Left lung (tissue), 4 donors: ENCODE measurements at regions not wholly inside any gene's neighbourhood (a gene's known extent, or its start where the extent isn't known, plus 50 kb on each side); places are given as distances from the start of the nearest gene placed in this dataset.

Source experiments
- ATAC-seq: fragments of 200-7000 bp; cut with Tn5 transposase; one replicate; pipeline ENCODE4 v1.9.1; 2020; ENCODE audit warnings: moderate library complexity
- DNase-seq, 4 donors: peaks; one replicate each; pipeline ENCODE4 v3.0.0-alpha.2; 2013 to 2020
- H3K27ac ChIP-seq, 2 donors: fragments of 200-600 bp; sonication (generic) in 1 of 2; one replicate each; pipeline versions ENCODE4 v1.5.0 to v1.8.0; 2020 to 2021
- H3K27me3 ChIP-seq, 2 donors: fragments of 200-600 bp; sonication (generic) in 1 of 2; one replicate each; pipeline versions ENCODE4 v1.5.0 to v1.8.0; 2020 to 2021
- H3K36me3 ChIP-seq, 2 donors: fragments of 200-600 bp; sonication (generic) in 1 of 2; one replicate each; pipeline versions ENCODE4 v1.5.0 to v1.8.0; 2020 to 2021
- H3K4me1 ChIP-seq, 2 donors: fragments of 200-600 bp; one replicate each; pipeline ENCODE4 v1.8.0; 2021
- H3K4me3 ChIP-seq, 2 donors: fragments of 200-600 bp; sonication (generic) in 1 of 2; one replicate each; pipeline versions ENCODE4 v1.5.0 to v1.8.0; 2020 to 2021; ENCODE audit warnings: mild to moderate bottlenecking in 1 of 2
- H3K9me3 ChIP-seq, 2 donors: fragments of 200-600 bp; sonication (generic) in 1 of 2; one replicate each; pipeline versions ENCODE4 v1.5.0 to v1.8.0; 2020 to 2021
- intact Hi-C, 2 donors: fragments of 100-400 bp; cut with DNase I; formaldehyde crosslinking; loops; one replicate each; pipeline versions ENCODE4 v1.11.2 to v1.14.2; 2022
- TF ChIP-seq, protein P1 (sequence below), 2 donors: fragments of 200-600 bp; sonication (generic) in 1 of 2; IDR thresholded peaks; one replicate each; pipeline versions ENCODE4 v1.5.0 to v1.8.0; 2021; ENCODE audit warnings: antibody characterized with exemption in 2 of 2
- donor health status: DM: no; HTN: yes; CAD: no.
- donor health status: DM: no; HTN: no; CAD: no.

DNA sequence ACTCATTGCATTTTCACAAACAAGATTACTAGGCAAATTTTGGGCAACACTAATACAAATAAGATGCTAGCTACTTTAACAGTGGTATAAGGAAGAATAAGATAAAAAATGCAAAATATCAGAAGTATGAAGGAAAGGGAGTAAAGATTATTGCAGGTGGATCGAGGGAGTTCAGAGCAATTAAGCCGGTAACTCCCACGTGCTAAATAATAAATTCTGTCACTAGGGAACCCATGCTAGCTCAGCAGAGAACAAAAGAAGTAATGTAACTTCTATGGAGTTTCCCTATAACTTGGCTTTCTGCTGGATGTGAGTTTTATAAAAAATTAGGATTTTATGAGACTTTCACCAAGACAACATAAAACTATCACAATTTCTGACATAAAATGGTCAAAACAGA lies 470.5 kb upstream of the RGS18 start:
- no peaks in the 10 kb centered on the region for H3K36me3 ChIP-seq
- no peak for DNase-seq

GRCh38 chr1:191690931-191691330 lies 467.3 kb upstream of the RGS18 start:
- intact Hi-C loops = no loop called here
- peaks cover 0 to 11% of the 10 kb centered on the region in 2 donors for H3K9me3 ChIP-seq

More for the DNA sequence above, 470.5 kb upstream of the RGS18 start:
- TF ChIP-seq, protein P1, sequence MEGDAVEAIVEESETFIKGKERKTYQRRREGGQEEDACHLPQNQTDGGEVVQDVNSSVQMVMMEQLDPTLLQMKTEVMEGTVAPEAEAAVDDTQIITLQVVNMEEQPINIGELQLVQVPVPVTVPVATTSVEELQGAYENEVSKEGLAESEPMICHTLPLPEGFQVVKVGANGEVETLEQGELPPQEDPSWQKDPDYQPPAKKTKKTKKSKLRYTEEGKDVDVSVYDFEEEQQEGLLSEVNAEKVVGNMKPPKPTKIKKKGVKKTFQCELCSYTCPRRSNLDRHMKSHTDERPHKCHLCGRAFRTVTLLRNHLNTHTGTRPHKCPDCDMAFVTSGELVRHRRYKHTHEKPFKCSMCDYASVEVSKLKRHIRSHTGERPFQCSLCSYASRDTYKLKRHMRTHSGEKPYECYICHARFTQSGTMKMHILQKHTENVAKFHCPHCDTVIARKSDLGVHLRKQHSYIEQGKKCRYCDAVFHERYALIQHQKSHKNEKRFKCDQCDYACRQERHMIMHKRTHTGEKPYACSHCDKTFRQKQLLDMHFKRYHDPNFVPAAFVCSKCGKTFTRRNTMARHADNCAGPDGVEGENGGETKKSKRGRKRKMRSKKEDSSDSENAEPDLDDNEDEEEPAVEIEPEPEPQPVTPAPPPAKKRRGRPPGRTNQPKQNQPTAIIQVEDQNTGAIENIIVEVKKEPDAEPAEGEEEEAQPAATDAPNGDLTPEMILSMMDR (IDR thresholded peaks at IDR 0.05) = no peak
- H3K4me1 ChIP-seq = no peaks in the 10 kb centered on the region
- H3K27ac ChIP-seq = no peak overlapping the region
- ATAC-seq = no peak
- H3K9me3 ChIP-seq = peaks cover 0 to 7% of the 10 kb centered on the region in 2 donors
- H3K27me3 ChIP-seq = no peaks in the 10 kb centered on the region
- intact Hi-C loops = no loop called here
- no peak overlapping the region for H3K4me3 ChIP-seq

GRCh38 chr1:191693797-191694196 lies 464.5 kb upstream of the RGS18 start:
- Histone ChIP-seq H3K27ac (no peak overlapping the region), H3K27me3 (no peaks in the 10 kb centered on the region), H3K36me3 (no peaks in the 10 kb centered on the region), H3K9me3 (peaks cover 0 to 11% of the 10 kb centered on the region in 2 donors), H3K4me1 (no peaks in the 10 kb centered on the region), H3K4me3 (no peak overlapping the region)
- TF ChIP-seq, protein P1 (IDR thresholded peaks at IDR 0.05) = no peak
- intact Hi-C loops = no loop called here
- ATAC-seq = no peak
- DNase-seq = no peak

More at GRCh38 chr1:191690931-191691330, 467.3 kb upstream of the RGS18 start:
- Histone ChIP-seq H3K36me3 (no peaks in the 10 kb centered on the region), H3K27me3 (no peaks in the 10 kb centered on the region), H3K27ac (no peak overlapping the region), H3K4me3 (no peak overlapping the region), H3K4me1 (no peaks in the 10 kb centered on the region)
- TF ChIP-seq, protein P1 (IDR thresholded peaks at IDR 0.05) = no peak
- DNase-seq = peak in 1 of 4 donors; percentile 1
- ATAC-seq = no peak

DNA sequence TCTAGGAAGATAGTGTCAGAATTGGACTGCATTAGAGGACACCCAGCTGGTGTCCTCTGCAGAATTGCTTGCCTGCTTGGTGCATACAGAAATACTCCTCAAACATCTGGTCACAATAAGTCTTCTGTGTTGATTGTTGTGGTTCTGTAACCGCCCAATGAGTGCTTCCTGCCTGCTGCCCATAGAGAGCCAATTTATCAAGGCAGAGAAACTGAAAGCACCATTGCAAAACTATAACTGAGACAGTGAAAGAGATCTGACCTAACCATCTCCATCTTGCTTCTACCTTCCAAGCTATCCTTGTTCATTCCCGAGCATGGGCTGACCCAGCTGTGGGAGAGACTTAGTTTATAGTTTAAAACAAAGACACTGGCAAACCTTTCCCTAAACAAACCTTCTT lies 462.4 kb upstream of the RGS18 start:
- Histone ChIP-seq H3K4me3 (no peak overlapping the region), H3K36me3 (no peaks in the 10 kb centered on the region), H3K4me1 (no peaks in the 10 kb centered on the region), H3K27ac (no peak overlapping the region), H3K27me3 (no peaks in the 10 kb centered on the region), H3K9me3 (peaks cover 0 to 11% of the 10 kb centered on the region in 2 donors)
- intact Hi-C loops = no loop called here
- TF ChIP-seq, protein P1 (IDR thresholded peaks at IDR 0.05) = no peak
- no peak for ATAC-seq
- DNase-seq = peak in 1 of 4 donors; percentile 0

GRCh38 chr1:191696354-191696753 lies 461.9 kb upstream of the RGS18 start:
- DNase-seq (no peak), ATAC-seq (no peak)
- Histone ChIP-seq H3K27me3 (no peaks in the 10 kb centered on the region), H3K36me3 (no peaks in the 10 kb centered on the region), H3K4me1 (no peaks in the 10 kb centered on the region), H3K4me3 (no peak overlapping the region), H3K9me3 (peaks cover 0 to 11% of the 10 kb centered on the region in 2 donors), H3K27ac (no peak overlapping the region)
- TF ChIP-seq, protein P1 (IDR thresholded peaks at IDR 0.05) = no peak
- intact Hi-C loops = no loop called here
